ENCODE measurements at regions not wholly inside any gene's neighbourhood (a gene's known extent, or its start where the extent isn't known, plus 50 kb on each side); places are given as distances from the start of the nearest gene placed in this dataset.

GRCh38 chr13:31663880-31664585 is 75.3 kb upstream of the RXFP2 start:
- 17% methylated on average over 1 of the region's 1 CpG for WGBS (ENCODE audit: insufficient coverage, low coverage, low lambda C conversion rate, missing lambda C conversion rate)
- no peak overlapping the region for H3K4me3 ChIP-seq
- H3K36me3 ChIP-seq = no peaks in the 10 kb centered on the region
- intact Hi-C loops (cut with DNase I) = no loop called here
- DNase-seq = no peak
- no peak overlapping the region for H3K27ac ChIP-seq
- no peaks in the 10 kb centered on the region for H3K9me3 ChIP-seq
- TF ChIP-seq POLR2A (IDR thresholded peaks at IDR 0.05) (no peak), CTCF (IDR thresholded peaks at IDR 0.05) (no peak)
- H3K27me3 ChIP-seq = no peaks in the 10 kb centered on the region
- ATAC-seq = no peak
- H3K4me1 ChIP-seq = no peaks in the 10 kb centered on the region

GRCh38 chr13:31670831-31671617 is 68.3 kb upstream of the RXFP2 start:
- Histone ChIP-seq H3K4me1 (no peaks in the 10 kb centered on the region), H3K4me3 (no peak overlapping the region), H3K27ac (no peak overlapping the region), H3K36me3 (no peaks in the 10 kb centered on the region), H3K9me3 (no peaks in the 10 kb centered on the region), H3K27me3 (no peaks in the 10 kb centered on the region)
- DNase-seq (no peak), ATAC-seq (no peak)
- intact Hi-C loops (cut with DNase I) = no loop called here
- WGBS (ENCODE audit: insufficient coverage, low coverage, low lambda C conversion rate, missing lambda C conversion rate) = 71% methylated on average over 1 of the region's 1 CpG
- TF ChIP-seq CTCF (IDR thresholded peaks at IDR 0.05) (no peak), POLR2A (IDR thresholded peaks at IDR 0.05) (no peak)

GRCh38 chr13:31674051-31674450 is 65.3 kb upstream of the RXFP2 start:
- DNase-seq (no peak), ATAC-seq (no peak)
- Histone ChIP-seq H3K27ac (no peak overlapping the region), H3K4me3 (no peak overlapping the region), H3K4me1 (no peaks in the 10 kb centered on the region), H3K36me3 (no peaks in the 10 kb centered on the region), H3K27me3 (no peaks in the 10 kb centered on the region), H3K9me3 (no peaks in the 10 kb centered on the region)
- TF ChIP-seq POLR2A (IDR thresholded peaks at IDR 0.05) = no peak
- TF ChIP-seq CTCF (IDR thresholded peaks at IDR 0.05) = no peak
- 27% methylated on average over 1 of the region's 1 CpG for WGBS (ENCODE audit: insufficient coverage, low coverage, low lambda C conversion rate, missing lambda C conversion rate)
- intact Hi-C loops (cut with DNase I) = no loop called here

- intact Hi-C loops (cut with DNase I) = no loop called here
Measured at GRCh38 chr13:31675440-31675953, 63.8 kb upstream of the RXFP2 start.

More at GRCh38 chr13:31675440-31675953, 63.8 kb upstream of the RXFP2 start:
- Histone ChIP-seq H3K4me3 (no peak overlapping the region), H3K27me3 (no peaks in the 10 kb centered on the region), H3K4me1 (no peaks in the 10 kb centered on the region), H3K27ac (no peak overlapping the region), H3K36me3 (no peaks in the 10 kb centered on the region), H3K9me3 (no peaks in the 10 kb centered on the region)
- WGBS (ENCODE audit: insufficient coverage, low coverage, low lambda C conversion rate, missing lambda C conversion rate) = 38% methylated on average over 4 of the region's 5 CpGs
- DNase-seq = no peak
- TF ChIP-seq POLR2A (IDR thresholded peaks at IDR 0.05) (no peak), CTCF (IDR thresholded peaks at IDR 0.05) (no peak)
- peak in 1 of 4 donors; percentile 28 for ATAC-seq
